Neuronal stem cell (in vitro differentiated cells): ENCODE measurements at regions not wholly inside any gene's neighbourhood (a gene's known extent, or its start where the extent isn't known, plus 50 kb on each side); places are given as distances from the start of the nearest gene placed in this dataset.
A peak's percentile ranks its signal among the peaks of the same experiment; 100 is the strongest.

Source experiments
- DNase-seq: peaks from one replicate; pipeline ENCODE4 v3.0.0-alpha.2; 2013; ENCODE audit warnings: low spot score
- H2AFZ ChIP-seq: one replicate; pipeline ENCODE4 v1.6.1; 2013; ENCODE audit warnings: mild to moderate bottlenecking, low read length, inconsistent platforms
- H2AK5ac ChIP-seq: 2 replicates; pipeline ENCODE4 v1.6.1; 2013; ENCODE audit warnings: low read depth, mild to moderate bottlenecking, inconsistent platforms, low read length, moderate library complexity, mixed read lengths
- H2BK120ac ChIP-seq: 2 replicates; pipeline ENCODE4 v1.6.1; 2013; ENCODE audit warnings: low read depth, mild to moderate bottlenecking, inconsistent platforms, low read length, moderate library complexity, mixed read lengths
- H2BK12ac ChIP-seq: one replicate; pipeline ENCODE4 v1.6.1; 2013; ENCODE audit warnings: low read length, inconsistent platforms
- H2BK15ac ChIP-seq: 2 replicates; pipeline ENCODE4 v1.6.1; 2013; ENCODE audit warnings: mild to moderate bottlenecking, low read length, inconsistent platforms, mixed read lengths
- H2BK5ac ChIP-seq: one replicate; pipeline ENCODE4 v1.6.1; 2013; ENCODE audit warnings: inconsistent platforms, mild to moderate bottlenecking, low read length, moderate library complexity
- H3K14ac ChIP-seq: one replicate; pipeline ENCODE4 v1.6.1; 2013; ENCODE audit warnings: low read length, inconsistent platforms
- H3K18ac ChIP-seq: 2 replicates; pipeline ENCODE4 v1.6.1; 2013; ENCODE audit warnings: low read length, inconsistent platforms
- H3K23ac ChIP-seq: 2 replicates; pipeline ENCODE4 v1.6.1; 2013; ENCODE audit warnings: low read depth, mild to moderate bottlenecking, mixed read lengths, low read length, inconsistent platforms; ENCODE audit not compliant: poor library complexity
- H3K27ac ChIP-seq: replicated peaks from 3 replicates; pipeline ENCODE4 v1.5.1; 2013; ENCODE audit warnings: low read length, inconsistent platforms
- H3K27me3 ChIP-seq, 3 experiments: 2 replicates each; pipeline ENCODE4 v1.6.1; 2013; ENCODE audit warnings: low read length in 3 of 3, mild to moderate bottlenecking in 2 of 3, inconsistent platforms in 1 of 3, low read depth in 1 of 3, mixed read lengths in 1 of 3, moderate library complexity in 1 of 3; ENCODE audit not compliant: control insufficient read depth in 3 of 3, insufficient read depth in 3 of 3
- H3K36me3 ChIP-seq, 2 donors: replicated peaks in 1 of 2; 2 replicates each; pipeline ENCODE4 v1.6.1; 2013; ENCODE audit warnings: low read length in 2 of 2; ENCODE audit not compliant: control insufficient read depth in 2 of 2, insufficient read depth in 2 of 2
- H3K4ac ChIP-seq: 2 replicates; pipeline ENCODE4 v1.6.1; 2013; ENCODE audit warnings: inconsistent platforms, mild to moderate bottlenecking, low read length, moderate library complexity
- H3K4me1 ChIP-seq, 2 donors: 1 replicate in 1 of 2; 2 replicates in 1 of 2; pipeline ENCODE4 v1.6.1; 2013; ENCODE audit warnings: low read length in 2 of 2, low read depth in 1 of 2; ENCODE audit not compliant: control insufficient read depth in 2 of 2, insufficient read depth in 1 of 2
- H3K4me2 ChIP-seq: one replicate; pipeline ENCODE4 v1.6.1; 2013; ENCODE audit warnings: mild to moderate bottlenecking, low read length, inconsistent platforms; ENCODE audit not compliant: insufficient read depth, poor library complexity, severe bottlenecking
- H3K4me3 ChIP-seq, 2 donors: 2 replicates each; pipeline ENCODE4 v1.5.1; 2013; ENCODE audit warnings: low read length in 2 of 2, mild to moderate bottlenecking in 2 of 2, inconsistent platforms in 1 of 2, moderate library complexity in 1 of 2
- H3K79me1 ChIP-seq: one replicate; pipeline ENCODE4 v1.6.1; 2013; ENCODE audit warnings: low read depth, mild to moderate bottlenecking, inconsistent platforms, low read length, moderate library complexity
- H3K9ac ChIP-seq: one replicate; pipeline ENCODE4 v1.6.1; 2013; ENCODE audit warnings: mild to moderate bottlenecking, low read depth, low read length, inconsistent platforms; ENCODE audit not compliant: poor library complexity
- H3K9me3 ChIP-seq, 2 donors: replicated peaks in 1 of 2; 2 replicates each; pipeline versions ENCODE3 to v1.6.1; 2013; ENCODE audit warnings: low read length in 2 of 2, mild to moderate bottlenecking in 2 of 2, inconsistent platforms in 1 of 2, low read depth in 1 of 2, mixed read lengths in 1 of 2, moderate library complexity in 1 of 2; ENCODE audit not compliant: control insufficient read depth in 2 of 2, insufficient read depth in 1 of 2
- H4K8ac ChIP-seq: one replicate; pipeline ENCODE4 v1.6.1; 2013; ENCODE audit warnings: low read depth, mild to moderate bottlenecking, inconsistent platforms, low read length, moderate library complexity
- H4K91ac ChIP-seq: one replicate; pipeline ENCODE4 v1.6.1; 2013; ENCODE audit warnings: low read length, low read depth, mild to moderate bottlenecking, inconsistent platforms; ENCODE audit not compliant: poor library complexity
- WGBS, 2 donors: extraction: QIAGEN DNeasy Blood & Tissue Kit; methylation state at CpG; one replicate each; pipeline ENCODE4 v1.1.7; 2013; ENCODE audit warnings: missing lambda C conversion rate in 2 of 2, mixed read lengths in 1 of 2; ENCODE audit not compliant: insufficient read length in 2 of 2, insufficient replicate concordance in 1 of 2; ENCODE audit errors: extremely low coverage in 2 of 2; 5-methylcytosine and 5-hydroxymethylcytosine counted together

- Histone ChIP-seq H3K4me3 (no peak overlapping the region), H2BK12ac (no peak overlapping the region), H3K4ac (no peak overlapping the region), H3K18ac (no peak overlapping the region), H3K27me3 (no peaks in the 10 kb centered on the region), H2BK15ac (no peak overlapping the region), H3K4me1 (no peaks in the 10 kb centered on the region), H2AK5ac (no peak overlapping the region), H3K23ac (no peak overlapping the region), H3K27ac (no peak overlapping the region), H3K9me3 (no peaks in the 10 kb centered on the region), H2BK5ac (no peak overlapping the region), H3K79me1 (no peaks in the 10 kb centered on the region), H3K36me3 (no peaks in the 10 kb centered on the region), H4K91ac (no peak overlapping the region), H3K9ac (no peak overlapping the region), H3K4me2 (no peak overlapping the region), H3K14ac (no peak overlapping the region), H2BK120ac (no peak overlapping the region), H2AFZ (no peak overlapping the region), H4K8ac (no peak overlapping the region)
- WGBS, 2 donors, result no CpG with 5 or more reads among the region's 4 CpGs
- DNase-seq, result no peak
Observed at GRCh38 chr6:19013026-19013705, 626.0 kb downstream of the RNF144B start.

GRCh38 chr6:19024737-19025136 lies 637.6 kb downstream of the RNF144B start:
- Histone ChIP-seq H3K79me1 (no peaks in the 10 kb centered on the region), H3K14ac (no peak overlapping the region), H3K27me3 (no peaks in the 10 kb centered on the region), H3K4me2 (no peak overlapping the region), H2BK12ac (no peak overlapping the region), H3K4me1 (peaks cover 0 to 2% of the 10 kb centered on the region in 2 donors), H2AFZ (no peak overlapping the region), H2BK120ac (no peak overlapping the region), H3K36me3 (no peaks in the 10 kb centered on the region), H3K18ac (no peak overlapping the region), H3K9me3 (no peaks in the 10 kb centered on the region), H3K4ac (no peak overlapping the region), H4K91ac (no peak overlapping the region), H2BK5ac (no peak overlapping the region), H2AK5ac (no peak overlapping the region), H3K23ac (no peak overlapping the region), H4K8ac (no peak overlapping the region), H3K4me3 (no peak overlapping the region), H2BK15ac (no peak overlapping the region), H3K9ac (no peak overlapping the region), H3K27ac (no peak overlapping the region)
- no CpG with 5 or more reads among the region's 4 CpGs for WGBS, 2 donors
- peak; percentile 41 for DNase-seq

- no peak overlapping the region for H3K4me2 ChIP-seq
- H3K23ac ChIP-seq, result no peak overlapping the region
- no peaks in the 10 kb centered on the region for H3K27me3 ChIP-seq
- no peak overlapping the region for H2BK120ac ChIP-seq
- H3K4me3 ChIP-seq, result no peak overlapping the region
- H3K9ac ChIP-seq, result no peak overlapping the region
- H2AK5ac ChIP-seq, result no peak overlapping the region
- no CpG with 5 or more reads among the region's 3 CpGs for WGBS, 2 donors
- no peak overlapping the region for H2BK15ac ChIP-seq
- H3K9me3 ChIP-seq, result no peaks in the 10 kb centered on the region
- no peaks in the 10 kb centered on the region for H3K79me1 ChIP-seq
- H3K14ac ChIP-seq, result no peak overlapping the region
- no peak overlapping the region for H2BK12ac ChIP-seq
- H3K18ac ChIP-seq, result no peak overlapping the region
- no peak overlapping the region for H3K27ac ChIP-seq
- H3K36me3 ChIP-seq, result no peaks in the 10 kb centered on the region
- no peak overlapping the region for H2BK5ac ChIP-seq
- H3K4ac ChIP-seq, result no peak overlapping the region
- no peak overlapping the region for H2AFZ ChIP-seq
- no peak overlapping the region for H4K91ac ChIP-seq
- no peak overlapping the region for H4K8ac ChIP-seq
- H3K4me1 ChIP-seq, result peaks cover 3 to 15% of the 10 kb centered on the region in 2 donors
- DNase-seq, result no peak
Observed at GRCh38 chr6:19028201-19028600, 641.1 kb downstream of the RNF144B start.

GRCh38 chr6:19032591-19033295 lies 645.6 kb downstream of the RNF144B start:
- Histone ChIP-seq H2AK5ac (no peak overlapping the region), H4K8ac (no peak overlapping the region), H2BK12ac (no peak overlapping the region), H3K27me3 (no peaks in the 10 kb centered on the region), H3K4me1 (peaks cover 11 to 40% of the 10 kb centered on the region in 2 donors), H3K27ac (no peak overlapping the region), H3K9me3 (peaks cover 0 to 4% of the 10 kb centered on the region in 2 donors), H3K9ac (no peak overlapping the region), H2BK5ac (no peak overlapping the region), H3K18ac (no peak overlapping the region), H2AFZ (peak overlapping the region; percentile 31), H2BK15ac (no peak overlapping the region), H3K4me3 (no peak overlapping the region), H3K4me2 (no peak overlapping the region), H3K79me1 (no peaks in the 10 kb centered on the region), H3K4ac (no peak overlapping the region), H2BK120ac (no peak overlapping the region), H3K14ac (no peak overlapping the region), H3K36me3 (no peaks in the 10 kb centered on the region), H3K23ac (no peak overlapping the region), H4K91ac (no peak overlapping the region)
- DNase-seq, result no peak
